ENCODE measurements at regions not wholly inside any gene's neighbourhood (a gene's known extent, or its start where the extent isn't known, plus 50 kb on each side); places are given as distances from the start of the nearest gene placed in this dataset.
A peak's percentile ranks its signal among the peaks of the same experiment; 100 is the strongest.

DNA sequence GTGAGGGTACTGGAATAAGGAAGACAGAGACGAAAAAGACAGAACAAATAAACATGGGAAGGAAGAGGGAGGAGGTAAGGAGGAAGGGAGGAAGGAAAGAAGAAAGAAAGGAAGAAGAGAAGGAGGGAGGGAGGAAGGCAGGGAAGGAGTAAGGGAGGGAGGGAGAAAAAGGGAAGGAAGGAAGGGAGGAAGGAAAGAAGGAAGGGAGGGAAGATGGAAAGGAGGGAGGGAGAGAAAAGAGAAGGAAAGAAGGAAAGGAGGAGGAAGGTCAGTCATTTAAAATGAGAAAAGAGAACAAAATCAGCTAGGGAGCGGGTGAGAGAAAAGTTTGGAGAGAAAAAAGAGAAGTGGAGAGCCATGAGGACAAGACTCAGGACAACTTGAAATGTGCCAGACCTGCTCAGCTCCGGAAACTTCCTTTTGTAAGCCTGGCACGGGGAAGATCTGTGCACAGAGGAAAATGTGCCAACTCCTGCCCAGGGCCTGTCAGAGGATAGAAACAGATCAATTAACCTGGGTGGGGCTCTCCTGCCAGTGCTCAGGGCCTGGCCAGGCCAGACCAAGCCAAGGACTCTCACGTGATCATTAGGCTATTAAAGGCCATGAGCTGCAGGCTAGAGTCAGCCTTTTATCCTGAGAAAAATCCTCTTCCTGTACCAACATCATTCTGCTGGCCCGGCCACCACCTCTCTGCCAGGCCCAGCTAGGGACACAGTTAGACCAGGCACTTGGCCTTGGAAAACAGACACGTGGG lies 50.1 kb upstream of the BCL6 start:
- ChIA-PET POLR2A (no interaction called here), CTCF (no interaction called here)
- no peaks in the 10 kb centered on the region; the same call in 1 of the 2 replicates for H3K4me1 ChIP-seq (ENCODE audit: control insufficient read depth, insufficient read depth, low read length)
- TF ChIP-seq, protein P1, sequence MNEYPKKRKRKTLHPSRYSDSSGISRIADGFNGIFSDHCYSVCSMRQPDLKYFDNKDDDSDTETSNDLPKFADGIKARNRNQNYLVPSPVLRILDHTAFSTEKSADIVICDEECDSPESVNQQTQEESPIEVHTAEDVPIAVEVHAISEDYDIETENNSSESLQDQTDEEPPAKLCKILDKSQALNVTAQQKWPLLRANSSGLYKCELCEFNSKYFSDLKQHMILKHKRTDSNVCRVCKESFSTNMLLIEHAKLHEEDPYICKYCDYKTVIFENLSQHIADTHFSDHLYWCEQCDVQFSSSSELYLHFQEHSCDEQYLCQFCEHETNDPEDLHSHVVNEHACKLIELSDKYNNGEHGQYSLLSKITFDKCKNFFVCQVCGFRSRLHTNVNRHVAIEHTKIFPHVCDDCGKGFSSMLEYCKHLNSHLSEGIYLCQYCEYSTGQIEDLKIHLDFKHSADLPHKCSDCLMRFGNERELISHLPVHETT (tag by site-specific recombination; IDR thresholded peaks at IDR 0.05), result no peak
- TF ChIP-seq ZNF549 (tag by site-specific recombination; IDR thresholded peaks at IDR 0.05) (no peak), ZNF658 (tag by site-specific recombination; IDR thresholded peaks at IDR 0.05) (no peak), ZNF366 (tag by site-specific recombination; conservative IDR thresholded peaks at IDR 0.05) (peak; percentile 78)
- TF ChIP-seq, protein P2, sequence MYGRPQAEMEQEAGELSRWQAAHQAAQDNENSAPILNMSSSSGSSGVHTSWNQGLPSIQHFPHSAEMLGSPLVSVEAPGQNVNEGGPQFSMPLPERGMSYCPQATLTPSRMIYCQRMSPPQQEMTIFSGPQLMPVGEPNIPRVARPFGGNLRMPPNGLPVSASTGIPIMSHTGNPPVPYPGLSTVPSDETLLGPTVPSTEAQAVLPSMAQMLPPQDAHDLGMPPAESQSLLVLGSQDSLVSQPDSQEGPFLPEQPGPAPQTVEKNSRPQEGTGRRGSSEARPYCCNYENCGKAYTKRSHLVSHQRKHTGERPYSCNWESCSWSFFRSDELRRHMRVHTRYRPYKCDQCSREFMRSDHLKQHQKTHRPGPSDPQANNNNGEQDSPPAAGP (tag by site-specific recombination; IDR thresholded peaks at IDR 0.05), result no peak
- no peak overlapping the region for H3K4me3 ChIP-seq (ENCODE audit: low read depth, low read length)
- no peak overlapping the region for H3K27ac ChIP-seq (ENCODE audit: extremely low read depth, low read depth, low read length)
- H3K9me3 ChIP-seq (ENCODE audit: control insufficient read depth, insufficient read depth, low read depth, low read length), result no peaks in the 10 kb centered on the region
- no peaks in the 10 kb centered on the region for H3K36me3 ChIP-seq (ENCODE audit: control insufficient read depth in 2 of 2, insufficient read depth in 1 of 2, low read length in 2 of 2)

DNA sequence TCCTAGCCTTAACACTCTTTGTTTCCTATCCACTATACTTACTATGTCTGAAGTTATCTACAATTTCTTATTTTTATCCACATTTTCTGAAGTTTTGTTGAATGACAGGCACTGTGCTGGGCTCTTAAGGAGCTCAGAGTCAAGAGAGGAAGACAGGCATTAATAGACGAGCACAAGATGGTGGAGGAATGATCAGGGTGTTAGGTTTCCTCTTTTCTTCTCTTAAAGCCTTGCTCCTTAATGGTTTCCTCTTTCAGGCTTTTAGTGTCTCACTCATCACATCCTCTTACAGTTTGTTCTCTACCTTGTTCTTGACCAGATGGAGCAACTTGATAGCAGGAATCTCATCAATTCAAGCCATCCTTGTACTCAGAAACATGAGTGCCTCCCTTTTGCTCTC lies 52.9 kb upstream of the BCL6 start:
- Histone ChIP-seq H3K4me3 (ENCODE audit: low read depth, low read length) (no peak overlapping the region), H3K4me1 (ENCODE audit: control insufficient read depth, insufficient read depth, low read length) (no peaks in the 10 kb centered on the region), H3K36me3 (ENCODE audit: control insufficient read depth in 2 of 2, insufficient read depth in 1 of 2, low read length in 2 of 2) (no peaks in the 10 kb centered on the region), H3K27ac (ENCODE audit: extremely low read depth, low read depth, low read length) (no peak overlapping the region), H3K9me3 (ENCODE audit: control insufficient read depth, insufficient read depth, low read depth, low read length) (no peaks in the 10 kb centered on the region)
- TF ChIP-seq HOXC10 (CRISPR knock-in tag; IDR thresholded peaks at IDR 0.05), result no peak
- no peak for TF ChIP-seq ZNF501 (tag by site-specific recombination; IDR thresholded peaks at IDR 0.05)
- no peak for TF ChIP-seq ZNF112 (tag by site-specific recombination; IDR thresholded peaks at IDR 0.05)
- TF ChIP-seq ZBTB17 (tag by site-specific recombination; IDR thresholded peaks at IDR 0.05), result peak; percentile 68
- TF ChIP-seq ZNF211 (tag by site-specific recombination; IDR thresholded peaks at IDR 0.05; ENCODE audit: low read depth), result no peak
- TF ChIP-seq ZNF530 (tag by site-specific recombination; IDR thresholded peaks at IDR 0.05; ENCODE audit: low read depth), result no peak
- ChIA-PET POLR2A (no interaction called here), CTCF (no interaction called here)

DNA sequence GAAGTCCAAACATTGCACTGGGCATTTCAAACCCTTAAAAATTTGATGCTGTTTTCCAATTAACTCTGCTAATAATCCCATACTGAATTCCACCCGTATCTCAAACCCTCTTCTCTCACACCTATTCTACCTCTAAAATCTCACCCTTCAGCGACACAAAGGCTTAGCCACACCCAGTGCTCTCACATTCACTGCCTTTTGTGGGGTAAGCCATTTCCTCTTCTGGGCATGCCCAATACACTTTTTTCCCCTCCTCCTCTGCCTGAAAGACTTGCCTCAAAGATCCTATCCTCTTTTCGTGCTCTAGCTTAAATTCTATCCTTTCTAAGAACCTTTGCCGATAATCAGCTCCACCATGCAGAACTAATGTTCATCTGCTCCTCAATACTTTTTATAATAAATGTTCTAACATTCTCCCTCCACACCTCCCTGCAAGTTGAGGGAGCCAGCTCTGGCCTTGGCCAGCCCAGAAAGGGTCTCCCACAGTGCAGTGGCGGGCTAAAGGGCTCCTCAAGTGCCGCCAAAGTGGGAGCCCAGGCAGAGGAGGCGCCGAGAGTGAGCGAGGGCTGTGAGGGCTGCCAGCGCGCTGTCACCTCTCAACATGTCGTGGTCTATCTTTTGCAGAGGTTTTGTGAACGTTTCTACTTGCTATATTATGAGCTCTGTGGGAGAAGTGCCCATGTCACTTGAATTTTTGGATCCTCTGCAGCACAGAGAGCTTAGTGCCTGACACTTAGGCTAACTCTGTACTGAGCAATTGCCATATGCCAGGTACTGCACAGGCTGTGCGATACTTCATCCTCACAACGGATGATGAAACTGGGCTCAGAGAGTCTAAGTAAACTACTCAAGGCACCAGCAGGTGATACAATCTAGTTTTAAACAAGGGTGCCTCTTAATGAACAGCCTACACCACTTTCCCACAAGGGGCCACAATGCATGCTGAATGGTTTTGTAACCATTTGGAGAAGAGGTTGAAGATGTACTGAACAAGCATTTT lies 53.6 kb upstream of the BCL6 start:
- no peak overlapping the region for H3K27ac ChIP-seq (ENCODE audit: extremely low read depth, low read depth, low read length)
- H3K36me3 ChIP-seq (ENCODE audit: control insufficient read depth in 2 of 2, insufficient read depth in 1 of 2, low read length in 2 of 2), result no peaks in the 10 kb centered on the region
- no peaks in the 10 kb centered on the region for H3K9me3 ChIP-seq (ENCODE audit: control insufficient read depth, insufficient read depth, low read depth, low read length)
- no peaks in the 10 kb centered on the region for H3K4me1 ChIP-seq (ENCODE audit: control insufficient read depth, insufficient read depth, low read length)
- POLR2A ChIA-PET, result no interaction called here
- no peak overlapping the region for H3K4me3 ChIP-seq (ENCODE audit: low read depth, low read length)
- CTCF ChIA-PET, result interaction anchor here (0.7 kb wide), 1 partner anchor 346 kb away, joined by 3 read pairs; no protein-coding TSS in a partner anchor
- TF ChIP-seq, protein P3, sequence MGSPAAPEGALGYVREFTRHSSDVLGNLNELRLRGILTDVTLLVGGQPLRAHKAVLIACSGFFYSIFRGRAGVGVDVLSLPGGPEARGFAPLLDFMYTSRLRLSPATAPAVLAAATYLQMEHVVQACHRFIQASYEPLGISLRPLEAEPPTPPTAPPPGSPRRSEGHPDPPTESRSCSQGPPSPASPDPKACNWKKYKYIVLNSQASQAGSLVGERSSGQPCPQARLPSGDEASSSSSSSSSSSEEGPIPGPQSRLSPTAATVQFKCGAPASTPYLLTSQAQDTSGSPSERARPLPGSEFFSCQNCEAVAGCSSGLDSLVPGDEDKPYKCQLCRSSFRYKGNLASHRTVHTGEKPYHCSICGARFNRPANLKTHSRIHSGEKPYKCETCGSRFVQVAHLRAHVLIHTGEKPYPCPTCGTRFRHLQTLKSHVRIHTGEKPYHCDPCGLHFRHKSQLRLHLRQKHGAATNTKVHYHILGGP (tag by site-specific recombination; IDR thresholded peaks at IDR 0.05), result no peak
- TF ChIP-seq ZNF843 (tag by site-specific recombination; IDR thresholded peaks at IDR 0.05) (no peak), ZNF138 (tag by site-specific recombination; IDR thresholded peaks at IDR 0.05; ENCODE audit: borderline replicate concordance) (no peak), ZNF785 (tag by site-specific recombination; IDR thresholded peaks at IDR 0.05) (no peak), ZNF549 (tag by site-specific recombination; IDR thresholded peaks at IDR 0.05) (no peak), ZNF433 (tag by site-specific recombination; IDR thresholded peaks at IDR 0.05; ENCODE audit: low read depth) (no peak), ZNF341 (tag by site-specific recombination; IDR thresholded peaks at IDR 0.05; ENCODE audit: low read depth) (no peak), ZNF202 (tag by site-specific recombination; IDR thresholded peaks at IDR 0.05; ENCODE audit: borderline replicate concordance) (no peak), ZNF157 (tag by site-specific recombination; IDR thresholded peaks at IDR 0.05) (no peak), TRIM28 (IDR thresholded peaks at IDR 0.05; ENCODE audit: borderline replicate concordance, low read length) (no peak), ZNF146 (tag by site-specific recombination; IDR thresholded peaks at IDR 0.05) (no peak), ZNF24 (tag by site-specific recombination; IDR thresholded peaks at IDR 0.05) (no peak), BCL11A (tag by site-specific recombination; IDR thresholded peaks at IDR 0.05; ENCODE audit: low read depth) (no peak)
- TF ChIP-seq, protein P4, sequence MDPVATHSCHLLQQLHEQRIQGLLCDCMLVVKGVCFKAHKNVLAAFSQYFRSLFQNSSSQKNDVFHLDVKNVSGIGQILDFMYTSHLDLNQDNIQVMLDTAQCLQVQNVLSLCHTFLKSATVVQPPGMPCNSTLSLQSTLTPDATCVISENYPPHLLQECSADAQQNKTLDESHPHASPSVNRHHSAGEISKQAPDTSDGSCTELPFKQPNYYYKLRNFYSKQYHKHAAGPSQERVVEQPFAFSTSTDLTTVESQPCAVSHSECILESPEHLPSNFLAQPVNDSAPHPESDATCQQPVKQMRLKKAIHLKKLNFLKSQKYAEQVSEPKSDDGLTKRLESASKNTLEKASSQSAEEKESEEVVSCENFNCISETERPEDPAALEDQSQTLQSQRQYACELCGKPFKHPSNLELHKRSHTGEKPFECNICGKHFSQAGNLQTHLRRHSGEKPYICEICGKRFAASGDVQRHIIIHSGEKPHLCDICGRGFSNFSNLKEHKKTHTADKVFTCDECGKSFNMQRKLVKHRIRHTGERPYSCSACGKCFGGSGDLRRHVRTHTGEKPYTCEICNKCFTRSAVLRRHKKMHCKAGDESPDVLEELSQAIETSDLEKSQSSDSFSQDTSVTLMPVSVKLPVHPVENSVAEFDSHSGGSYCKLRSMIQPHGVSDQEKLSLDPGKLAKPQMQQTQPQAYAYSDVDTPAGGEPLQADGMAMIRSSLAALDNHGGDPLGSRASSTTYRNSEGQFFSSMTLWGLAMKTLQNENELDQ (tag by site-specific recombination; IDR thresholded peaks at IDR 0.05; ENCODE audit: low read depth), result no peak

Data from HEK293 (cell line).